NCI-H1417 treated with DMSO at 0.1 percent for 48 hours (cell line): ENCODE measurements at regions not wholly inside any gene's neighbourhood (a gene's known extent, or its start where the extent isn't known, plus 50 kb on each side); places are given as distances from the start of the nearest gene placed in this dataset.
"Not testable (repeated sequence)": the region's sequence is repeated elsewhere in the genome, so short reads cannot be mapped to it uniquely, and the experiment has no call there.

Experiments used
- DNase-seq: peaks from one replicate; lab custom pipeline; 2025; lab: John Stamatoyannopoulos, UW

- no peak for DNase-seq
These were observed 1634.9 kb upstream of the NUDT12 start for GRCh38 chr5:105197531-105197930.

GRCh38 chr5:105195765-105196164 lies 1633.2 kb upstream of the NUDT12 start:
- DNase-seq, result no peak

- DNase-seq, result no peak
These were observed 1610.3 kb upstream of the NUDT12 start for GRCh38 chr5:105172918-105173317.

- no peak for DNase-seq
These were observed 1606.2 kb upstream of the NUDT12 start for GRCh38 chr5:105168806-105169205.

GRCh38 chr5:105167092-105167491 lies 1604.5 kb upstream of the NUDT12 start:
- no peak for DNase-seq

- no peak for DNase-seq
These were observed 1601.0 kb upstream of the NUDT12 start for GRCh38 chr5:105163547-105163946.

- not testable (repeated sequence) for DNase-seq
These were observed 1600.0 kb upstream of the NUDT12 start for GRCh38 chr5:105162557-105162956.

GRCh38 chr5:105158526-105158925 lies 1595.9 kb upstream of the NUDT12 start:
- DNase-seq, result no peak

GRCh38 chr5:105150323-105150722 lies 1587.7 kb upstream of the NUDT12 start:
- DNase-seq, result no peak

GRCh38 chr5:105146867-105147266 lies 1584.3 kb upstream of the NUDT12 start:
- DNase-seq, result no peak

GRCh38 chr5:105145152-105145551 lies 1582.6 kb upstream of the NUDT12 start:
- no peak for DNase-seq

- DNase-seq, result no peak
These were observed 1571.7 kb upstream of the NUDT12 start for GRCh38 chr5:105134328-105134727.

- no peak for DNase-seq
These were observed 1570.5 kb upstream of the NUDT12 start for GRCh38 chr5:105133087-105133486.

GRCh38 chr5:105132581-105132980 lies 1570.0 kb upstream of the NUDT12 start:
- no peak for DNase-seq

- no peak for DNase-seq
These were observed 1568.5 kb upstream of the NUDT12 start for GRCh38 chr5:105131045-105131444.

GRCh38 chr5:105101577-105101976 lies 1539.0 kb upstream of the NUDT12 start:
- DNase-seq, result no peak

- no peak for DNase-seq
These were observed 1526.4 kb upstream of the NUDT12 start for GRCh38 chr5:105088961-105089360.

GRCh38 chr5:105088102-105088501 lies 1525.5 kb upstream of the NUDT12 start:
- no peak for DNase-seq

- DNase-seq, result no peak
These were observed 1495.3 kb upstream of the NUDT12 start for GRCh38 chr5:105057893-105058292.

GRCh38 chr5:105057001-105057436 lies 1494.4 kb upstream of the NUDT12 start:
- no peak for DNase-seq

GRCh38 chr5:105054406-105054805 lies 1491.8 kb upstream of the NUDT12 start:
- no peak for DNase-seq

- no peak for DNase-seq
These were observed 1480.0 kb upstream of the NUDT12 start for GRCh38 chr5:105042623-105043022.

GRCh38 chr5:105036814-105037213 lies 1474.2 kb upstream of the NUDT12 start:
- DNase-seq, result not testable (repeated sequence)

- DNase-seq, result no peak
These were observed 1471.8 kb upstream of the NUDT12 start for GRCh38 chr5:105034401-105034763.
